ENCODE measurements at regions not wholly inside any gene's neighbourhood (a gene's known extent, or its start where the extent isn't known, plus 50 kb on each side); places are given as distances from the start of the nearest gene placed in this dataset.

DNA sequence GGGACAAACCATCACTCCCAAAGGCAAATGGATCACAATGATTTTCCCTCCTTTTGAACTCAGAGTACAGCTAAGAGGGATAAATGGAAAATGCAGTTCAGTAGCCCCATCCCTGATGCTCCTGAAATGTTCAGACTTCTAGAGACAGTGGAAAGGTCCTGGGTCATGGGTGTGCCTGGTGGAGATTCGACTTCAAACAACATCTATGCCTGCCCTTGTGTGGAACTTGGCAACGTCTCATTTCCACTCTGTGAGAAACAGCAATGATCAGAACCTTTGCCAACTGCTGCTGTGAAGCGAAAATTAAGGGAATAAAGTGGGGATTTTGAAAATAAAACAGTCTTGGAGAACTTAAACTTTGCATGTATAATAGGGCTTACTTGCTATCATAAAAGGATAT, 778.1 kb downstream of the SEMA5A start:
- Histone ChIP-seq H3K4me1 (replicated peaks in 1 of 4; ENCODE audit: control insufficient read depth in 3 of 4, insufficient read depth in 4 of 4, low read length in 3 of 4) (no peaks in the 10 kb centered on the region), H3K79me1 (ENCODE audit: low read depth, low read length) (no peaks in the 10 kb centered on the region), H4K5ac (ENCODE audit: insufficient read length, low read depth, low read length) (no peak overlapping the region), H4K8ac (ENCODE audit: extremely low read depth, insufficient read depth, low read length) (no peak overlapping the region), H3K27me3 (replicated peaks in 1 of 4; ENCODE audit: control insufficient read depth in 3 of 4, extremely low read depth in 1 of 4, insufficient read depth in 3 of 4, low read length in 3 of 4) (no peaks in the 10 kb centered on the region), H2AK5ac (ENCODE audit: low read depth, low read length) (no peak overlapping the region), H2BK20ac (ENCODE audit: low read length) (no peak overlapping the region), H3K9me3 (ENCODE audit: insufficient read depth in 2 of 2, low read depth in 1 of 2, low read length in 1 of 2) (no peaks in the 10 kb centered on the region), H4K91ac (replicated peaks; ENCODE audit: insufficient read length, low read length) (no peak overlapping the region), H2BK120ac (replicated peaks; ENCODE audit: low read depth, low read length) (no peak overlapping the region), H2AFZ (ENCODE audit: low read length) (no peak overlapping the region), H3K18ac (ENCODE audit: extremely low read depth, low read length) (no peak overlapping the region), H3K4ac (replicated peaks; ENCODE audit: insufficient read length, low read depth, low read length) (no peak overlapping the region), H3K4me3 (ENCODE audit: extremely low read depth in 1 of 4, insufficient read depth in 2 of 4, low read depth in 3 of 4, low read length in 4 of 4) (no peak overlapping the region), H2BK12ac (ENCODE audit: low read depth, low read length) (no peak overlapping the region), H3K23me2 (ENCODE audit: low read depth, low read length) (no peaks in the 10 kb centered on the region), H3K27ac (ENCODE audit: low read depth, low read length) (no peak overlapping the region), H4K20me1 (replicated peaks in 1 of 2; ENCODE audit: control insufficient read depth in 1 of 2, insufficient read depth in 2 of 2, low read length in 2 of 2) (no peaks in the 10 kb centered on the region), H3K14ac (ENCODE audit: insufficient read length) (no peak overlapping the region), H3K4me2 (ENCODE audit: insufficient read depth in 1 of 2, low read depth in 2 of 2, low read length in 2 of 2) (no peak overlapping the region), H2BK5ac (ENCODE audit: low read depth, low read length) (no peak overlapping the region), H3K56ac (replicated peaks; ENCODE audit: insufficient read length, low read depth, low read length) (no peak overlapping the region), H3K36me3 (ENCODE audit: control insufficient read depth in 2 of 4, insufficient read depth in 4 of 4, low read length in 3 of 4) (no peaks in the 10 kb centered on the region), H3K9ac (replicated peaks in 1 of 4; ENCODE audit: extremely low read depth in 1 of 4, low read depth in 3 of 4, low read length in 3 of 4) (no peak overlapping the region), H3K79me2 (ENCODE audit: control insufficient read depth in 1 of 2, insufficient read depth in 2 of 2, low read length in 2 of 2) (no peaks in the 10 kb centered on the region), H3K23ac (ENCODE audit: insufficient read length) (no peak overlapping the region), H2BK15ac (ENCODE audit: low read length) (no peak overlapping the region)
- no peak for FAIRE-seq
- DNase-seq (ENCODE audit: low read depth in 1 of 2, low spot score in 2 of 2): no peak
- 88% methylated on average over 3 of the region's 3 CpGs; no CpG with 5 or more reads in 1 of the 2 experiments for WGBS, 2 experiments (ENCODE audit: extremely low coverage in 1 of 2, insufficient coverage in 1 of 2, insufficient read length in 1 of 2, insufficient replicate concordance in 2 of 2, low coverage in 1 of 2, low lambda C conversion rate in 2 of 2, missing lambda C conversion rate in 1 of 2)
- no peak for TF ChIP-seq SP2 (IDR thresholded peaks at IDR 0.05; ENCODE audit: low read length)
- no peak for TF ChIP-seq YY1 (IDR thresholded peaks at IDR 0.05; ENCODE audit: low read depth, low read length)
- TF ChIP-seq HDAC2 (IDR thresholded peaks at IDR 0.05; ENCODE audit: borderline replicate concordance in 1 of 2, low read depth in 2 of 2, low read length in 2 of 2): no peak
- TF ChIP-seq JUND (IDR thresholded peaks at IDR 0.05; ENCODE audit: low read length): no peak
- no peak for TF ChIP-seq CBX8 (IDR thresholded peaks at IDR 0.05; ENCODE audit: borderline replicate concordance, low read depth, low read length)
- no peak for TF ChIP-seq TCF12 (IDR thresholded peaks at IDR 0.05; ENCODE audit: low read depth, low read length)
- no peak for TF ChIP-seq GTF2F1 (IDR thresholded peaks at IDR 0.05; ENCODE audit: borderline replicate concordance, low read depth, low read length)
- ChIA-PET CTCF (ENCODE audit: partially characterized antibody) (interaction anchor here (1.1 to 1.2 kb wide), 2 partner anchors 12 to 591 kb away, joined by 3 read pairs; no protein-coding TSS in a partner anchor), POLR2A (ENCODE audit: partially characterized antibody) (no interaction called here)

All from H1 (cell line).